ENCODE measurements at regions not wholly inside any gene's neighbourhood (a gene's known extent, or its start where the extent isn't known, plus 50 kb on each side); places are given as distances from the start of the nearest gene placed in this dataset.

GRCh38 chr6:74466572-74466971 is 739.3 kb downstream of the COL12A1 start:
- TF ChIP-seq CTCF (IDR thresholded peaks at IDR 0.05 in 4 of 5, conservative IDR thresholded peaks at IDR 0.05 in 1 of 5) (no peak), POLR2A (IDR thresholded peaks at IDR 0.05) (no peak)
